ENCODE measurements at regions not wholly inside any gene's neighbourhood (a gene's known extent, or its start where the extent isn't known, plus 50 kb on each side); places are given as distances from the start of the nearest gene placed in this dataset.

DNA sequence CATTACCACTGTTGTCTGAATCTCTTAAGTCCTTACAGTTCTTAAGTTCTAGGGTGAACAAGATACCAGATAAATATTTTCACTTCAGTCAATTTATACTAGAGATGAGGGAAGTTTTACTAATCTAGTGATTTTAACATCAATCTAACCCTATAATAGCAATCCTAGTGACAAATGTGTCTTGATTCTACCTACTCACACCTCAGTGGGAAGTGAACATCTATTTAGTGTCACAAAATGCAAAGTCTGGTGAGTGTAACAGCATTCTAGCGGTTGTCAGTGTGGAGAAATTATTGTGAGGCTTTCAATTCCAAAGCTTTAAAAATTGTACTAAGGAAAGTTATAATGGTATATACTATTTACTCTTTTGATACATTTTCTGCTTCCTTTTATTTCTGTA lies 225.8 kb upstream of the CYLC2 start:
- TF ChIP-seq CTCF (IDR thresholded peaks at IDR 0.05): no peak
- H3K4me1 ChIP-seq: no peaks in the 10 kb centered on the region

DNA sequence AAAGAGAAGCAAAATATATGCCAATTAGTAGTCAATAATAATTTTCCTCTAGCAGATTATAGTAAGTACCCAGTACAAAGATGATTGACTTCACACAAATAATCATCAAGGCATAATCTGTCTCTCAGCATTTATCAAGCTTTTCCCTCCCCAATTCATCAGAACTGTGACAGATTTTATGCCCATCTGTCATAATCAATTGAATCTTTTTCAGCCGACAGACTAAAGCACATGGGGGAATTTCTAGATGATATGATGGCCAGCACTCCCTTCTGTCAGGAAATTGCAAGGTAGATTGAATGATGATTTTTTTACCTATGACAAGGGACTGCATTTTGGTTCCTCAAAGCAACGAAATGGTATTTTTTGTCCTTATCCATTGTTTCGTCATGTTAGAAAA lies 227.1 kb upstream of the CYLC2 start:
- TF ChIP-seq CTCF (IDR thresholded peaks at IDR 0.05): no peak
- no peaks in the 10 kb centered on the region for H3K79me2 ChIP-seq
- H3K9me3 ChIP-seq (ENCODE audit: control insufficient read depth, low read length): no peaks in the 10 kb centered on the region
- no peaks in the 10 kb centered on the region for H3K4me1 ChIP-seq
- no peak overlapping the region for H2AFZ ChIP-seq
- no peak overlapping the region for H3K27ac ChIP-seq
- no peak overlapping the region for H3K4me3 ChIP-seq (ENCODE audit: low read depth, low read length)
- H3K36me3 ChIP-seq (ENCODE audit: control insufficient read depth, insufficient read depth, low read length): no peaks in the 10 kb centered on the region
- no peak overlapping the region for H3K4me2 ChIP-seq (ENCODE audit: low read length)
- H3K9ac ChIP-seq: no peak overlapping the region
- no peaks in the 10 kb centered on the region for H3K27me3 ChIP-seq (ENCODE audit: control insufficient read depth, insufficient read depth, low read length)

More for the DNA sequence above, 225.8 kb upstream of the CYLC2 start:
- Histone ChIP-seq H3K36me3 (ENCODE audit: control insufficient read depth, insufficient read depth, low read length) (no peaks in the 10 kb centered on the region), H3K9me3 (ENCODE audit: control insufficient read depth, low read length) (no peaks in the 10 kb centered on the region), H2AFZ (no peak overlapping the region), H3K9ac (no peak overlapping the region), H3K27me3 (ENCODE audit: control insufficient read depth, insufficient read depth, low read length) (no peaks in the 10 kb centered on the region), H3K79me2 (no peaks in the 10 kb centered on the region), H3K4me2 (ENCODE audit: low read length) (no peak overlapping the region), H3K4me3 (ENCODE audit: low read depth, low read length) (no peak overlapping the region), H3K27ac (no peak overlapping the region)

DNA sequence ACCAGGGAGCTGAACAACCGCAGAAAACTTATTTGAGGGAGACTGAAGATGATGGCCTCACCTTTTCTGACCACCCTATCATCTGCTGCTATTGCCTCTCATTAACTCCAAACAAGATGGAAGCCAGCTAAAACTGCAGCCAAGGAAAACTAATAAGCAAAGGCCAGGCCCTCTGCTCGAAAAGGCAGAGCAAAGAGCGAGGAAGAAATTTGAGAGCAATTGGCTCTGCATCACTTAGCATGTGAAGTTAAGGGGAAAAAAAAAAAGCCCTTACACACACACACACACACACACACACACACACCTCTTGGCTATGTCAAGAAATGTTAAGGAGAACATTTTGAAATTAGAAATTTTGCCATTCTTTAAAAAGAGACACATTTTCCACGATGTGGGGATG lies 228.1 kb upstream of the CYLC2 start:
- H3K9ac ChIP-seq: no peak overlapping the region
- no peak overlapping the region for H3K4me2 ChIP-seq (ENCODE audit: low read length)
- no peak overlapping the region for H3K27ac ChIP-seq
- H3K9me3 ChIP-seq (ENCODE audit: control insufficient read depth, low read length): no peaks in the 10 kb centered on the region
- H2AFZ ChIP-seq: no peak overlapping the region
- no peaks in the 10 kb centered on the region for H3K36me3 ChIP-seq (ENCODE audit: control insufficient read depth, insufficient read depth, low read length)
- no peaks in the 10 kb centered on the region for H3K4me1 ChIP-seq
- TF ChIP-seq CTCF (IDR thresholded peaks at IDR 0.05): no peak
- H3K79me2 ChIP-seq: no peaks in the 10 kb centered on the region
- no peak overlapping the region for H3K4me3 ChIP-seq (ENCODE audit: low read depth, low read length)
- H3K27me3 ChIP-seq (ENCODE audit: control insufficient read depth, insufficient read depth, low read length): no peaks in the 10 kb centered on the region

DNA sequence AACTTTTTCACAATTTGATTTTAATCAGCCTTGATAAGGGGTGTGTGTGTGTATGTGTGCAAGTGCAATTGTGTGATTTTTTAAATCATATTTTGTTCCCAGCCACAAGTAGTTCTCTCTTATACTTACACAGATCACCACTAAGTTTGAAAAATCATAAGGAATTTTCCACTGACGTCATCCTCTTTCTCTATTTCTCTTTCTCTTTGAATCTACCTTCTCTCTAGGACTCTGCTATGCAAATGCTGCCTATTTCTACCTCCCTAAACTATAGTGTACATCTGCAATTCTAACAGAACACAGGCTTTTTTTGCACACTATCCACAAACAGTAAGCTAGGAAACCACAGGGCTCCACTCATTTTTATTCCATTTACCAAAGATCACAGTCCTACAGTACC lies 254.6 kb upstream of the CYLC2 start:
- Histone ChIP-seq H3K79me2 (no peaks in the 10 kb centered on the region), H3K27me3 (ENCODE audit: control insufficient read depth, insufficient read depth, low read length) (no peaks in the 10 kb centered on the region), H3K36me3 (ENCODE audit: control insufficient read depth, insufficient read depth, low read length) (no peaks in the 10 kb centered on the region), H3K4me2 (ENCODE audit: low read length) (no peak overlapping the region), H3K4me1 (no peaks in the 10 kb centered on the region), H3K9ac (no peak overlapping the region), H3K9me3 (ENCODE audit: control insufficient read depth, low read length) (no peaks in the 10 kb centered on the region), H3K4me3 (ENCODE audit: low read depth, low read length) (no peak overlapping the region), H3K27ac (no peak overlapping the region), H2AFZ (no peak overlapping the region)
- TF ChIP-seq CTCF (IDR thresholded peaks at IDR 0.05): no peak

- H3K9ac ChIP-seq: no peak overlapping the region
- H2AFZ ChIP-seq: no peak overlapping the region
- no peaks in the 10 kb centered on the region for H3K4me1 ChIP-seq
- peaks cover 4% of the 10 kb centered on the region for H3K9me3 ChIP-seq (ENCODE audit: control insufficient read depth, low read length)
- H3K27ac ChIP-seq: no peak overlapping the region
- no peak overlapping the region for H3K4me2 ChIP-seq (ENCODE audit: low read length)
- H3K27me3 ChIP-seq (ENCODE audit: control insufficient read depth, insufficient read depth, low read length): no peaks in the 10 kb centered on the region
- no peaks in the 10 kb centered on the region for H3K36me3 ChIP-seq (ENCODE audit: control insufficient read depth, insufficient read depth, low read length)
- H3K4me3 ChIP-seq (ENCODE audit: low read depth, low read length): no peak overlapping the region
- TF ChIP-seq CTCF (IDR thresholded peaks at IDR 0.05): no peak
- no peaks in the 10 kb centered on the region for H3K79me2 ChIP-seq
These were observed 266.2 kb upstream of the CYLC2 start for GRCh38 chr9:102728946-102729345.
